ENCODE measurements at regions not wholly inside any gene's neighbourhood (a gene's known extent, or its start where the extent isn't known, plus 50 kb on each side); places are given as distances from the start of the nearest gene placed in this dataset.

GRCh38 chr12:127509066-127509778 is 757.7 kb upstream of the TMEM132C start:
- Mint-ChIP-seq H3K27ac (no peak overlapping the region), H3K36me3 (peaks cover 47% of the 10 kb centered on the region), H3K4me3 (no peak overlapping the region), H3K4me1 (no peaks in the 10 kb centered on the region), H3K27me3 (ENCODE audit: low read depth) (peaks cover 10% of the 10 kb centered on the region), H3K9me3 (peaks cover 76% of the 10 kb centered on the region)
- ChIA-PET POLR2A (no interaction called here), CTCF (no interaction called here)
- DNase-seq (ENCODE audit: low spot score) (no peak), ATAC-seq (no peak)
- TF ChIP-seq JAZF1 (CRISPR knock-in tag; IDR thresholded peaks at IDR 0.05) (no peak), NR2C2 (CRISPR knock-in tag; IDR thresholded peaks at IDR 0.05) (no peak), PREB (CRISPR knock-in tag; IDR thresholded peaks at IDR 0.05; ENCODE audit: borderline replicate concordance) (no peak), ATF1 (CRISPR knock-in tag; IDR thresholded peaks at IDR 0.05) (no peak), SMAD3 (CRISPR knock-in tag; IDR thresholded peaks at IDR 0.05; ENCODE audit: borderline replicate concordance) (no peak), NR3C1 (CRISPR knock-in tag; conservative IDR thresholded peaks at IDR 0.05; ENCODE audit: low read depth) (no peak), ATF6 (CRISPR knock-in tag; IDR thresholded peaks at IDR 0.05) (no peak), ESRRA (CRISPR knock-in tag; IDR thresholded peaks at IDR 0.05; ENCODE audit: borderline replicate concordance) (no peak), ARID4B (CRISPR knock-in tag; IDR thresholded peaks at IDR 0.05; ENCODE audit: borderline replicate concordance) (no peak), NFYB (CRISPR knock-in tag; conservative IDR thresholded peaks at IDR 0.05; ENCODE audit: low read depth) (no peak), SP1 (CRISPR knock-in tag; conservative IDR thresholded peaks at IDR 0.05) (no peak), ZNF416 (CRISPR knock-in tag; IDR thresholded peaks at IDR 0.05) (no peak), NFATC4 (CRISPR knock-in tag; IDR thresholded peaks at IDR 0.05) (no peak), ETV6 (CRISPR knock-in tag; IDR thresholded peaks at IDR 0.05) (no peak)
- TF ChIP-seq, protein P1, sequence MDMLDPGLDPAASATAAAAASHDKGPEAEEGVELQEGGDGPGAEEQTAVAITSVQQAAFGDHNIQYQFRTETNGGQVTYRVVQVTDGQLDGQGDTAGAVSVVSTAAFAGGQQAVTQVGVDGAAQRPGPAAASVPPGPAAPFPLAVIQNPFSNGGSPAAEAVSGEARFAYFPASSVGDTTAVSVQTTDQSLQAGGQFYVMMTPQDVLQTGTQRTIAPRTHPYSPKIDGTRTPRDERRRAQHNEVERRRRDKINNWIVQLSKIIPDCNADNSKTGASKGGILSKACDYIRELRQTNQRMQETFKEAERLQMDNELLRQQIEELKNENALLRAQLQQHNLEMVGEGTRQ (CRISPR knock-in tag; IDR thresholded peaks at IDR 0.05), result no peak
- TF ChIP-seq, protein P2, sequence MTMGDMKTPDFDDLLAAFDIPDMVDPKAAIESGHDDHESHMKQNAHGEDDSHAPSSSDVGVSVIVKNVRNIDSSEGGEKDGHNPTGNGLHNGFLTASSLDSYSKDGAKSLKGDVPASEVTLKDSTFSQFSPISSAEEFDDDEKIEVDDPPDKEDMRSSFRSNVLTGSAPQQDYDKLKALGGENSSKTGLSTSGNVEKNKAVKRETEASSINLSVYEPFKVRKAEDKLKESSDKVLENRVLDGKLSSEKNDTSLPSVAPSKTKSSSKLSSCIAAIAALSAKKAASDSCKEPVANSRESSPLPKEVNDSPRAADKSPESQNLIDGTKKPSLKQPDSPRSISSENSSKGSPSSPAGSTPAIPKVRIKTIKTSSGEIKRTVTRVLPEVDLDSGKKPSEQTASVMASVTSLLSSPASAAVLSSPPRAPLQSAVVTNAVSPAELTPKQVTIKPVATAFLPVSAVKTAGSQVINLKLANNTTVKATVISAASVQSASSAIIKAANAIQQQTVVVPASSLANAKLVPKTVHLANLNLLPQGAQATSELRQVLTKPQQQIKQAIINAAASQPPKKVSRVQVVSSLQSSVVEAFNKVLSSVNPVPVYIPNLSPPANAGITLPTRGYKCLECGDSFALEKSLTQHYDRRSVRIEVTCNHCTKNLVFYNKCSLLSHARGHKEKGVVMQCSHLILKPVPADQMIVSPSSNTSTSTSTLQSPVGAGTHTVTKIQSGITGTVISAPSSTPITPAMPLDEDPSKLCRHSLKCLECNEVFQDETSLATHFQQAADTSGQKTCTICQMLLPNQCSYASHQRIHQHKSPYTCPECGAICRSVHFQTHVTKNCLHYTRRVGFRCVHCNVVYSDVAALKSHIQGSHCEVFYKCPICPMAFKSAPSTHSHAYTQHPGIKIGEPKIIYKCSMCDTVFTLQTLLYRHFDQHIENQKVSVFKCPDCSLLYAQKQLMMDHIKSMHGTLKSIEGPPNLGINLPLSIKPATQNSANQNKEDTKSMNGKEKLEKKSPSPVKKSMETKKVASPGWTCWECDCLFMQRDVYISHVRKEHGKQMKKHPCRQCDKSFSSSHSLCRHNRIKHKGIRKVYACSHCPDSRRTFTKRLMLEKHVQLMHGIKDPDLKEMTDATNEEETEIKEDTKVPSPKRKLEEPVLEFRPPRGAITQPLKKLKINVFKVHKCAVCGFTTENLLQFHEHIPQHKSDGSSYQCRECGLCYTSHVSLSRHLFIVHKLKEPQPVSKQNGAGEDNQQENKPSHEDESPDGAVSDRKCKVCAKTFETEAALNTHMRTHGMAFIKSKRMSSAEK (CRISPR knock-in tag; IDR thresholded peaks at IDR 0.05; ENCODE audit: borderline replicate concordance), result no peak
